IMR-90 (cell line): ENCODE measurements at regions not wholly inside any gene's neighbourhood (a gene's known extent, or its start where the extent isn't known, plus 50 kb on each side); places are given as distances from the start of the nearest gene placed in this dataset.

Experiments used
- ATAC-seq: fragments of 200-7000 bp; cut with Tn5 transposase; 2 replicates; pipeline ENCODE4 v1.9.1; 2020; ENCODE audit warnings: low read depth, mild to moderate bottlenecking, moderate library complexity
- BruUV-seq: library from RNA; stranded (reverse); fragments of 400-500 nt; replicated peaks from 2 replicates; lab custom pipeline; 2021; lab: Mats Ljungman, UMichigan
- CTCF ChIA-PET: fragments of 300-600 bp; formaldehyde crosslinking; extraction: SDS; loops from one replicate; lab custom pipeline; 2021; ENCODE audit warnings: antibody characterized with exemption; lab: Yijun Ruan, JAX
- POLR2A ChIA-PET: fragments of 300-600 bp; sonication (Branson Sonifier 250); formaldehyde crosslinking; loops from one replicate; lab custom pipeline; 2022; ENCODE audit warnings: antibody characterized with exemption; ENCODE audit not compliant: unreplicated experiment; lab: Charles Lee
- DNase-seq: peaks from one replicate; pipeline ENCODE4 v3.0.0; 2013
- H2AFZ ChIP-seq: replicated peaks from 2 replicates; pipeline ENCODE3; 2013; ENCODE audit warnings: low read length, mild to moderate bottlenecking; ENCODE audit not compliant: poor library complexity
- H2AK5ac ChIP-seq: 2 replicates; pipeline ENCODE4 v1.6.1; 2013; ENCODE audit warnings: low read depth, low read length, inconsistent platforms
- H2AK9ac ChIP-seq: replicated peaks from 2 replicates; pipeline ENCODE3; 2013; ENCODE audit warnings: mild to moderate bottlenecking, low read depth, low read length, moderate library complexity; ENCODE audit not compliant: poor library complexity
- H2BK120ac ChIP-seq: 2 replicates; pipeline ENCODE4 v1.6.1; 2013; ENCODE audit warnings: low read depth, low read length, inconsistent platforms
- H2BK15ac ChIP-seq: 3 replicates; pipeline ENCODE4 v1.6.1; 2013; ENCODE audit warnings: low read depth, low read length, inconsistent platforms
- H2BK20ac ChIP-seq: 2 replicates; pipeline ENCODE4 v1.6.1; 2013; ENCODE audit warnings: low read depth, mild to moderate bottlenecking, inconsistent platforms, low read length, moderate library complexity
- H2BK5ac ChIP-seq: 2 replicates; pipeline ENCODE4 v1.6.1; 2013; ENCODE audit warnings: mild to moderate bottlenecking, low read depth, low read length, inconsistent platforms; ENCODE audit not compliant: poor library complexity, severe bottlenecking
- H3K14ac ChIP-seq: replicated peaks from 2 replicates; pipeline ENCODE4 v1.6.1; 2013; ENCODE audit warnings: low read depth, low read length, inconsistent platforms
- H3K18ac ChIP-seq: 2 replicates; pipeline ENCODE4 v1.6.1; 2013; ENCODE audit warnings: low read depth, low read length, control low read depth
- H3K23ac ChIP-seq: 2 replicates; pipeline ENCODE4 v1.6.1; 2013; ENCODE audit warnings: low read depth, low read length, inconsistent platforms
- H3K27ac ChIP-seq: 2 replicates; pipeline ENCODE4 v1.5.1; 2013; ENCODE audit warnings: mild to moderate bottlenecking, control low read depth, low read length; ENCODE audit not compliant: insufficient read depth
- H3K27me3 ChIP-seq: 2 replicates; pipeline ENCODE4 v1.6.1; 2013; ENCODE audit warnings: low read length; ENCODE audit not compliant: control insufficient read depth, insufficient read depth
- H3K36me3 ChIP-seq: 2 replicates; pipeline ENCODE4 v1.6.1; 2013; ENCODE audit warnings: low read length, mixed read lengths; ENCODE audit not compliant: control insufficient read depth, insufficient read depth
- H3K4ac ChIP-seq: 2 replicates; pipeline ENCODE4 v1.6.1; 2013; ENCODE audit warnings: low read depth, low read length, inconsistent platforms
- H3K4me1 ChIP-seq: 2 replicates; pipeline ENCODE4 v1.6.1; 2013; ENCODE audit warnings: low read length, mixed read lengths; ENCODE audit not compliant: control insufficient read depth, insufficient read depth
- H3K4me2 ChIP-seq: 2 replicates; pipeline ENCODE4 v1.6.1; 2013; ENCODE audit warnings: low read depth, mild to moderate bottlenecking, control low read depth, low read length, moderate library complexity
- H3K4me3 ChIP-seq: 2 replicates; pipeline ENCODE4 v1.5.1; 2013; ENCODE audit warnings: low read depth, mild to moderate bottlenecking, control low read depth, low read length, moderate library complexity; ENCODE audit not compliant: insufficient read depth
- H3K56ac ChIP-seq: 2 replicates; pipeline ENCODE4 v1.6.1; 2013; ENCODE audit warnings: low read length, inconsistent platforms; ENCODE audit not compliant: insufficient read depth; ENCODE audit errors: extremely low read depth
- H3K79me1 ChIP-seq, 2 experiments: 2 replicates each; pipeline ENCODE4 v1.6.1; 2013; ENCODE audit warnings: low read length in 2 of 2, inconsistent platforms in 1 of 2, low read depth in 1 of 2
- H3K9ac ChIP-seq: 2 replicates; pipeline ENCODE4 v1.6.1; 2013; ENCODE audit warnings: low read depth, low read length, control low read depth
- H3K9me1 ChIP-seq: 2 replicates; pipeline ENCODE4 v1.6.1; 2013; ENCODE audit warnings: low read length, inconsistent platforms; ENCODE audit not compliant: insufficient read depth
- H3K9me3 ChIP-seq: 2 replicates; pipeline ENCODE4 v1.6.1; 2013; ENCODE audit warnings: low read length; ENCODE audit not compliant: control insufficient read depth, insufficient read depth
- H4K20me1 ChIP-seq: 2 replicates; pipeline ENCODE4 v1.6.1; 2013; ENCODE audit warnings: low read length, inconsistent platforms; ENCODE audit not compliant: insufficient read depth
- H4K5ac ChIP-seq: 2 replicates; pipeline ENCODE4 v1.6.1; 2013; ENCODE audit warnings: mild to moderate bottlenecking, low read depth, low read length, control low read depth
- H4K8ac ChIP-seq, 2 experiments: 2 replicates each; pipeline ENCODE4 v1.6.1; 2013; ENCODE audit warnings: low read depth in 2 of 2, low read length in 2 of 2, control low read depth in 1 of 2, inconsistent platforms in 1 of 2
- H4K91ac ChIP-seq: 2 replicates; pipeline ENCODE4 v1.6.1; 2013; ENCODE audit warnings: low read depth, low read length, inconsistent platforms; ENCODE audit not compliant: insufficient read depth
- BHLHE40 ChIP-seq: fragments of 150-350 bp; IDR thresholded peaks from 2 replicates; pipeline ENCODE4 v1.6.1; 2016; ENCODE audit warnings: mild to moderate bottlenecking, low read depth, low read length
- CEBPB ChIP-seq: IDR thresholded peaks from 2 replicates; pipeline ENCODE4 v1.6.1; 2012; ENCODE audit warnings: low read depth, low read length, improper control_type of control experiment
- CHD1 ChIP-seq: IDR thresholded peaks from 2 replicates; pipeline ENCODE4 v1.6.1; 2012; ENCODE audit warnings: low read depth, low read length, improper control_type of control experiment
- CTCF ChIP-seq: conservative IDR thresholded peaks from 2 replicates; pipeline ENCODE4 v1.5.1; 2012; ENCODE audit warnings: mild to moderate bottlenecking, low read depth, low read length, improper control_type of control experiment
- ELK1 ChIP-seq: fragments of 150-350 bp; IDR thresholded peaks from 2 replicates; pipeline ENCODE4 v1.6.1; 2016; ENCODE audit warnings: low read depth, mild to moderate bottlenecking, low read length, moderate library complexity, borderline replicate concordance
- FOS ChIP-seq: fragments of 150-350 bp; IDR thresholded peaks from 2 replicates; pipeline ENCODE4 v1.6.1; 2016; ENCODE audit warnings: low read depth, low read length
- MAFK ChIP-seq: IDR thresholded peaks from 2 replicates; pipeline ENCODE4 v1.6.1; 2012; ENCODE audit warnings: low read depth, low read length, improper control_type of control experiment
- MAZ ChIP-seq: IDR thresholded peaks from 2 replicates; pipeline ENCODE4 v1.6.1; 2012; ENCODE audit warnings: low read depth, mild to moderate bottlenecking, low read length, improper control_type of control experiment, moderate library complexity, borderline replicate concordance
- MXI1 ChIP-seq: IDR thresholded peaks from 2 replicates; pipeline ENCODE4 v1.6.1; 2012; ENCODE audit warnings: low read depth, mild to moderate bottlenecking, low read length, moderate library complexity, borderline replicate concordance
- NFE2L2 ChIP-seq: fragments of 150-350 bp; IDR thresholded peaks from 2 replicates; pipeline ENCODE4 v1.6.1; 2016; ENCODE audit warnings: low read depth, mild to moderate bottlenecking, low read length
- POLR2A ChIP-seq: IDR thresholded peaks from 2 replicates; pipeline ENCODE4 v1.6.1; 2012; ENCODE audit warnings: mild to moderate bottlenecking, low read depth, low read length
- RAD21 ChIP-seq: IDR thresholded peaks from 2 replicates; pipeline ENCODE4 v1.6.1; 2012; ENCODE audit warnings: low read length, improper control_type of control experiment
- RCOR1 ChIP-seq: IDR thresholded peaks from 2 replicates; pipeline ENCODE4 v1.6.1; 2012; ENCODE audit warnings: mild to moderate bottlenecking, low read length, improper control_type of control experiment; ENCODE audit not compliant: insufficient replicate concordance
- RFX5 ChIP-seq: IDR thresholded peaks from 2 replicates; pipeline ENCODE4 v1.8.0; 2012; ENCODE audit warnings: low read depth, mild to moderate bottlenecking, low read length, moderate library complexity
- SMC3 ChIP-seq: fragments of 150-350 bp; IDR thresholded peaks from 2 replicates; pipeline ENCODE4 v1.6.1; 2016; ENCODE audit warnings: low read depth, mild to moderate bottlenecking, antibody characterized with exemption, low read length, moderate library complexity
- USF2 ChIP-seq: fragments of 150-350 bp; IDR thresholded peaks from 2 replicates; pipeline ENCODE4 v1.6.1; 2017; ENCODE audit warnings: mild to moderate bottlenecking, antibody characterized with exemption, low read length, low read depth
- WGBS, 2 experiments: methylation state at CpG; one replicate each; pipeline versions ENCODE4 v1.1.5 to v1.1.7; 2013; ENCODE audit warnings: missing lambda C conversion rate in 2 of 2; ENCODE audit not compliant: insufficient read length in 1 of 2; ENCODE audit errors: extremely low coverage in 2 of 2; 5-methylcytosine and 5-hydroxymethylcytosine counted together
- dilution Hi-C: fragments of 300-500 bp; cut with HindIII; formaldehyde crosslinking; loops from one replicate; pipeline ENCODE4 v1.14.3; 2018; ENCODE audit warnings: low sequenced_read_pairs; ENCODE audit not compliant: unreplicated experiment
- in situ Hi-C: fragments of 300-500 bp; cut with MboI; formaldehyde crosslinking; loops from 3 replicates; pipeline ENCODE4 v1.14.3; 2019; ENCODE audit warnings: low sequenced_read_pairs, inconsistent platforms, mixed read lengths
- intact Hi-C: fragments of 100-400 bp; cut with micrococcal nuclease; formaldehyde crosslinking; loops from 2 replicates; pipeline ENCODE4 v1.10.0; 2022

- WGBS, 2 experiments: no CpG with 5 or more reads among the region's 1 CpG
- Histone ChIP-seq H2AK5ac (no peak overlapping the region), H3K14ac (no peak overlapping the region), H3K4me3 (no peak overlapping the region), H3K23ac (no peak overlapping the region), H3K36me3 (no peaks in the 10 kb centered on the region), H4K8ac (no peak overlapping the region), H3K18ac (no peak overlapping the region), H4K5ac (no peak overlapping the region), H4K91ac (no peak overlapping the region), H3K9me3 (no peaks in the 10 kb centered on the region), H3K9me1 (no peaks in the 10 kb centered on the region), H3K4me2 (no peak overlapping the region), H3K4ac (no peak overlapping the region), H3K4me1 (peaks cover 7% of the 10 kb centered on the region), H2BK15ac (no peak overlapping the region), H2BK5ac (no peak overlapping the region), H4K20me1 (no peaks in the 10 kb centered on the region), H2AK9ac (no peak overlapping the region), H2AFZ (no peak overlapping the region), H3K56ac (no peak overlapping the region), H3K27ac (no peak overlapping the region), H3K79me1 (no peaks in the 10 kb centered on the region), H2BK20ac (no peak overlapping the region), H2BK120ac (no peak overlapping the region), H3K27me3 (no peaks in the 10 kb centered on the region), H3K9ac (no peak overlapping the region)
- ATAC-seq (no peak), DNase-seq (no peak)
- ChIA-PET POLR2A (no interaction called here), CTCF (no interaction called here)
- intact Hi-C loops: no loop called here
- no peak for TF ChIP-seq MAZ
- no peak for TF ChIP-seq RAD21
- TF ChIP-seq NFE2L2: no peak
- TF ChIP-seq ELK1: no peak
- TF ChIP-seq BHLHE40: no peak
- TF ChIP-seq RFX5: no peak
- no peak for TF ChIP-seq FOS
- no peak for TF ChIP-seq CTCF
- no peak for TF ChIP-seq SMC3
- TF ChIP-seq POLR2A: no peak
- TF ChIP-seq CEBPB: no peak
- no peak for TF ChIP-seq RCOR1
- TF ChIP-seq CHD1: no peak
- no peak for TF ChIP-seq MAFK
- TF ChIP-seq MXI1: no peak
- no peak for TF ChIP-seq USF2
- dilution Hi-C loops: no loop called here
- no TSS peak for BruUV-seq
- in situ Hi-C loops: loop anchor here (25.0 kb wide), 1 partner anchor 601 kb away; no protein-coding TSS in a partner anchor
These were observed 419.8 kb upstream of the THBS1 start for GRCh38 chr15:39161096-39161495.
